GM12878 (cell line): ENCODE measurements at regions not wholly inside any gene's neighbourhood (a gene's known extent, or its start where the extent isn't known, plus 50 kb on each side); places are given as distances from the start of the nearest gene placed in this dataset.

Experiments used
- ATAC-seq: fragments of 200-7000 bp; cut with Tn5 transposase; 3 replicates; pipeline ENCODE4 v1.9.1; 2020; ENCODE audit warnings: mild to moderate bottlenecking, moderate library complexity
- BruUV-seq: library from RNA; stranded (reverse); fragments of 400-500 nt; replicated peaks from 2 replicates; lab custom pipeline; 2021; lab: Mats Ljungman, UMichigan
- CTCF ChIA-PET: fragments of 300-600 bp; sonication (Branson Sonifier 250); formaldehyde crosslinking; extraction: SDS; loops from one replicate; lab custom pipeline; 2021; ENCODE audit warnings: inconsistent platforms; lab: Yijun Ruan, JAX
- POLR2A ChIA-PET: fragments of 350-600 bp; formaldehyde crosslinking; extraction: SDS; loops from one replicate; lab custom pipeline; 2021; ENCODE audit warnings: inconsistent platforms; lab: Charles Lee
- RAD21 ChIA-PET: fragments of 300-600 bp; sonication (Branson Sonifier 250); formaldehyde crosslinking; loops from one replicate; lab custom pipeline; 2023; ENCODE audit warnings: antibody characterized with exemption; ENCODE audit not compliant: unreplicated experiment; lab: Charles Lee
- SMC1A ChIA-PET: fragments of 300-600 bp; sonication (Branson Sonifier 250); formaldehyde crosslinking; loops from one replicate; lab custom pipeline; 2023; ENCODE audit not compliant: unreplicated experiment, uncharacterized antibody; lab: Charles Lee
- DNase-seq: peaks from one replicate; pipeline ENCODE4 v3.0.0-alpha.2; 2011; ENCODE audit warnings: low read depth, low spot score
- FAIRE-seq: peaks from 3 replicates; lab custom pipeline; 2011; peaks lifted over from hg19 to GRCh38; lab: Jason Lieb, UNC
- H2AFZ ChIP-seq: 2 replicates; pipeline ENCODE4 v1.6.0; 2011; ENCODE audit warnings: low read depth, low read length, control low read depth; ENCODE audit not compliant: control insufficient read depth
- H3K27ac ChIP-seq: 2 replicates; pipeline ENCODE4 v1.5.1; 2011; ENCODE audit warnings: control low read depth; ENCODE audit not compliant: control insufficient read depth, insufficient read depth
- H3K27me3 ChIP-seq, 2 experiments: replicated peaks in 1 of 2; 2 replicates each; pipeline versions ENCODE4 v1.6.0 to v1.6.1; 2011; ENCODE audit warnings: low read length in 1 of 2; ENCODE audit not compliant: control insufficient read depth in 2 of 2, insufficient read depth in 2 of 2
- H3K36me3 ChIP-seq, 2 experiments: 2 replicates each; pipeline ENCODE4 v1.5.1; 2011; ENCODE audit warnings: low read length in 1 of 2; ENCODE audit not compliant: control insufficient read depth in 2 of 2, insufficient read depth in 2 of 2
- H3K4me1 ChIP-seq: 2 replicates; pipeline ENCODE4 v1.6.1; 2011; ENCODE audit warnings: mild to moderate bottlenecking, low read length, moderate library complexity, mixed read lengths; ENCODE audit not compliant: control insufficient read depth, insufficient read depth
- H3K4me2 ChIP-seq: 2 replicates; pipeline ENCODE4 v1.6.0; 2011; ENCODE audit warnings: control low read depth; ENCODE audit not compliant: control insufficient read depth, insufficient read depth
- H3K4me3 ChIP-seq: fragments of 200-600 bp; sonication (generic); 2 replicates; pipeline ENCODE4 v1.5.1; 2016
- H3K79me2 ChIP-seq: 2 replicates; pipeline ENCODE4 v1.6.0; 2011; ENCODE audit warnings: low read length; ENCODE audit not compliant: control insufficient read depth, insufficient read depth
- H3K9ac ChIP-seq: 2 replicates; pipeline ENCODE4 v1.8.0; 2011; ENCODE audit warnings: low read length, control low read depth, mixed read lengths; ENCODE audit not compliant: control insufficient read depth, insufficient read depth
- H3K9me3 ChIP-seq: replicated peaks from 3 replicates; pipeline ENCODE4 v1.5.1; 2011; ENCODE audit warnings: mild to moderate bottlenecking, low read length; ENCODE audit not compliant: control insufficient read depth, insufficient read depth
- H4K20me1 ChIP-seq: 2 replicates; pipeline ENCODE4 v1.6.0; 2011; ENCODE audit not compliant: control insufficient read depth, insufficient read depth
- IKZF1 ChIP-seq: fragments of 450-650 bp; conservative IDR thresholded peaks from 2 replicates; pipeline ENCODE4 v1.6.1; 2017; ENCODE audit warnings: antibody characterized with exemption, mild to moderate bottlenecking
- JUNB ChIP-seq: IDR thresholded peaks from 2 replicates; pipeline ENCODE4 v1.6.1; 2016; ENCODE audit warnings: antibody characterized with exemption, mild to moderate bottlenecking
- NFXL1 ChIP-seq: fragments of 450-650 bp; IDR thresholded peaks from 2 replicates; pipeline ENCODE4 v1.6.1; 2017; ENCODE audit warnings: antibody characterized with exemption, mild to moderate bottlenecking, borderline replicate concordance
- NR2F1 ChIP-seq: fragments of 450-650 bp; conservative IDR thresholded peaks from 2 replicates; pipeline ENCODE4 v1.6.1; 2017; ENCODE audit warnings: mild to moderate bottlenecking
- WGBS: methylation state at CpG from one replicate; pipeline ENCODE4 v1.1.6; 2016; ENCODE audit warnings: low lambda C conversion rate; ENCODE audit not compliant: insufficient replicate concordance, insufficient coverage; ENCODE audit errors: missing lambda C conversion rate; 5-methylcytosine and 5-hydroxymethylcytosine counted together
- in situ Hi-C: fragments of 300-500 bp; cut with MboI; formaldehyde crosslinking; loops from 9 replicates; pipeline ENCODE4 v1.14.3; 2018; ENCODE audit warnings: mixed read lengths
- intact Hi-C: fragments of 100-400 bp; cut with micrococcal nuclease; formaldehyde crosslinking; loops from one replicate; pipeline ENCODE4 v1.14.2; 2022; ENCODE audit not compliant: unreplicated experiment

DNA sequence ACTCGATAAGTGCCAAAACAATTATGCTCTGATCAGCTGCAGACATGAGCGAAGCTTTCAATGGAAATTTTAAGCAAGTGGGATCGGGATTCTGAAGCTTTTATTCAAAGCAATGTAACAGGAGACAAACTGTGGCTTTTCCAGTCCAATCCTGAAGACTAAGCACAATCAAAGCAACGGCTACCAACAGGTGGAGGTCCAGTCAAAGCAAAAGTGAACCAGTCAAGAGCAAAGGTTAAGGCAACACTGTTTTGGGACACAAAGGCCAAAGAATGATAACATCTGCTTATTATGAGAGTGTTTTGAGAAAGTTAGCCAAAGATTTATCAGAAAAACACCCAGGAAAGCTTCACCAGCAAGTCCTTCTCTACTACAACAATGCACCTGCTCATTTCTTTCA lies 170.1 kb downstream of the SEC16B start:
- POLR2A ChIA-PET: interaction anchor here (1.0 to 2.6 kb wide), 5 partner anchors 9 to 50 kb away, joined by 3 to 10 read pairs (median 5); no protein-coding TSS in a partner anchor
- SMC1A ChIA-PET: interaction anchor here (0.9 to 4.9 kb wide), 12 partner anchors 9 to 116 kb away, joined by 3 to 43 read pairs (median 10); no protein-coding TSS in a partner anchor
- FAIRE-seq (no peak), ATAC-seq (peak; percentile 24; the same call in 1 of the 3 replicates), DNase-seq (no peak)
- Histone ChIP-seq H3K4me1 (peaks cover 4% of the 10 kb centered on the region; the same call in 1 of the 2 replicates), H3K27me3 (no peaks in the 10 kb centered on the region), H3K9me3 (no peaks in the 10 kb centered on the region; the same call in 2 of the 3 replicates), H3K79me2 (no peaks in the 10 kb centered on the region), H4K20me1 (no peaks in the 10 kb centered on the region), H3K4me2 (no peak overlapping the region), H3K4me3 (no peak overlapping the region), H3K27ac (no peak overlapping the region; the same call in 1 of the 2 replicates), H3K9ac (no peak overlapping the region), H3K36me3 (no peaks in the 10 kb centered on the region), H2AFZ (no peak overlapping the region)
- RAD21 ChIA-PET: interaction anchor here (1.0 to 2.2 kb wide), 5 partner anchors 9 to 115 kb away, joined by 4 to 15 read pairs (median 5); no protein-coding TSS in a partner anchor
- no TSS peak for BruUV-seq
- intact Hi-C loops: no loop called here
- in situ Hi-C loops: no loop called here
- CTCF ChIA-PET: interaction anchor here (0.6 to 5.0 kb wide), 8 partner anchors 9 to 114 kb away, joined by 3 to 27 read pairs (median 6); no protein-coding TSS in a partner anchor
- WGBS: 5% methylated on average over 4 of the region's 4 CpGs
- no peak for TF ChIP-seq JUNB
- 0 out of 2 replicates have a peak, but pooled peaks have one; percentile 39 for TF ChIP-seq NR2F1

- no peak for FAIRE-seq
- POLR2A ChIA-PET: interaction anchor here (1.0 to 2.6 kb wide), 3 partner anchors 10 to 51 kb away, joined by 3 to 10 read pairs (median 5); no protein-coding TSS in a partner anchor
Observed at GRCh38 chr1:177798614-177799013, 171.2 kb downstream of the SEC16B start.

More at GRCh38 chr1:177798614-177799013, 171.2 kb downstream of the SEC16B start:
- intact Hi-C loops (no loop called here), in situ Hi-C loops (no loop called here)
- Histone ChIP-seq H3K79me2 (no peaks in the 10 kb centered on the region), H2AFZ (no peak overlapping the region), H3K4me3 (no peak overlapping the region), H3K36me3 (no peaks in the 10 kb centered on the region), H4K20me1 (no peaks in the 10 kb centered on the region), H3K9me3 (no peaks in the 10 kb centered on the region; the same call in 2 of the 3 replicates), H3K9ac (no peak overlapping the region), H3K27me3 (no peaks in the 10 kb centered on the region)
- 11% methylated on average over 3 of the region's 3 CpGs for WGBS
- DNase-seq: no peak
- ChIA-PET SMC1A (interaction anchor here (1.1 to 4.9 kb wide), 9 partner anchors 8 to 118 kb away, joined by 3 to 43 read pairs (median 7); no protein-coding TSS in a partner anchor), RAD21 (interaction anchor here (0.8 to 2.7 kb wide), 13 partner anchors 8 to 146 kb away, joined by 3 to 15 read pairs (median 4); no protein-coding TSS in a partner anchor)
- no peak for TF ChIP-seq NFXL1
- TF ChIP-seq IKZF1: 0 out of 2 replicates have a peak, but pooled peaks have one; percentile 13
- TF ChIP-seq, all 136 proteins: peak for 1
- no TSS peak for BruUV-seq
- Histone ChIP-seq H3K27ac (no peak overlapping the region), H3K4me2 (no peak overlapping the region), H3K4me1 (peaks cover 4% of the 10 kb centered on the region; the same call in 1 of the 2 replicates)
- CTCF ChIA-PET: interaction anchor here (1.1 to 5.0 kb wide), 8 partner anchors 8 to 147 kb away, joined by 3 to 27 read pairs (median 4); no protein-coding TSS in a partner anchor
- peak; percentile 45 for ATAC-seq
